HG03175 (cell line): ENCODE measurements at regions not wholly inside any gene's neighbourhood (a gene's known extent, or its start where the extent isn't known, plus 50 kb on each side); places are given as distances from the start of the nearest gene placed in this dataset.

Experiments
- ATAC-seq: cut with Tn5 transposase; IDR thresholded peaks from one replicate; pipeline ENCODE4 v1.9.1; 2021; ENCODE audit warnings: mild to moderate bottlenecking, moderate library complexity; ENCODE audit not compliant: unreplicated experiment

- ATAC-seq, result no peak
Measured at GRCh38 chr10:88023676-88024075, 160.3 kb downstream of the PTEN start.

GRCh38 chr10:88026031-88026430 lies 162.6 kb downstream of the PTEN start:
- no peak for ATAC-seq

GRCh38 chr10:88027570-88027969 lies 164.1 kb downstream of the PTEN start:
- ATAC-seq, result no peak

- no peak for ATAC-seq
Measured at GRCh38 chr10:88028072-88028471, 164.6 kb downstream of the PTEN start.

GRCh38 chr10:88028654-88029053 lies 165.2 kb downstream of the PTEN start:
- ATAC-seq, result no peak

- no peak for ATAC-seq
Measured at GRCh38 chr10:88032566-88032965, 169.1 kb downstream of the PTEN start.

GRCh38 chr10:88033385-88033784 lies 170.0 kb downstream of the PTEN start:
- ATAC-seq, result no peak

GRCh38 chr10:88033793-88034192 lies 170.4 kb downstream of the PTEN start:
- ATAC-seq, result no peak

- no peak for ATAC-seq
Measured at GRCh38 chr10:88036126-88036525, 172.7 kb downstream of the PTEN start.

GRCh38 chr10:88037623-88038022 lies 174.2 kb downstream of the PTEN start:
- ATAC-seq, result no peak

- ATAC-seq, result no peak
Measured at GRCh38 chr10:88038268-88038667, 174.8 kb downstream of the PTEN start.

GRCh38 chr10:88039496-88040200 lies 176.2 kb downstream of the PTEN start:
- no peak for ATAC-seq

- no peak for ATAC-seq
Measured at GRCh38 chr10:88041243-88042159, 178.1 kb downstream of the PTEN start.

- ATAC-seq, result no peak
Measured at GRCh38 chr10:88042160-88043100, 179.0 kb downstream of the PTEN start.

GRCh38 chr10:88045096-88045495 lies 181.7 kb downstream of the PTEN start:
- no peak for ATAC-seq

- no peak for ATAC-seq
Measured at GRCh38 chr10:88045656-88046415, 182.4 kb downstream of the PTEN start.

GRCh38 chr10:88047579-88047978 lies 184.2 kb downstream of the PTEN start:
- ATAC-seq, result no peak

GRCh38 chr10:88048312-88048711 lies 184.9 kb downstream of the PTEN start:
- no peak for ATAC-seq

- no peak for ATAC-seq
Measured at GRCh38 chr10:88049204-88049603, 185.8 kb downstream of the PTEN start.

GRCh38 chr10:88057720-88058119 lies 194.3 kb downstream of the PTEN start:
- ATAC-seq, result no peak
